Ovary (tissue), 7 donors: ENCODE measurements at regions not wholly inside any gene's neighbourhood (a gene's known extent, or its start where the extent isn't known, plus 50 kb on each side); places are given as distances from the start of the nearest gene placed in this dataset.

Experiments used
- DNase-seq, 5 donors: peaks; one replicate each; pipeline ENCODE4 v3.0.0-alpha.2; 2019 to 2020
- H3K27ac ChIP-seq, 2 donors: fragments of 200-600 bp; one replicate each; pipeline versions ENCODE4 v1.5.1 to v1.8.0; 2019 to 2022
- H3K27me3 ChIP-seq: fragments of 200-600 bp; one replicate; pipeline ENCODE4 v1.8.0; 2022
- H3K36me3 ChIP-seq: fragments of 200-600 bp; sonication (generic); one replicate; pipeline ENCODE4 v1.5.1; 2019
- H3K4me1 ChIP-seq: one replicate; pipeline ENCODE4 v1.8.1; 2013; ENCODE audit warnings: mild to moderate bottlenecking, moderate library complexity; ENCODE audit not compliant: insufficient read depth
- H3K4me3 ChIP-seq: fragments of 200-600 bp; sonication (generic); one replicate; pipeline ENCODE4 v1.5.1; 2017
- H3K9me3 ChIP-seq, 2 donors: fragments of 200-600 bp in 1 of 2; sonication (generic) in 1 of 2; one replicate each; pipeline versions ENCODE4 v1.5.1 to v1.8.1; 2013 to 2019; ENCODE audit warnings: mild to moderate bottlenecking in 1 of 2, moderate library complexity in 1 of 2
- EP300 ChIP-seq: sonication (generic); formaldehyde crosslinking; IDR thresholded peaks from one replicate; pipeline ENCODE4 v1.6.1; 2017; ENCODE audit warnings: antibody characterized with exemption
- POLR2A ChIP-seq: fragments of 450-650 bp; IDR thresholded peaks from one replicate; pipeline ENCODE4 v1.6.1; 2017; ENCODE audit warnings: antibody characterized with exemption, mild to moderate bottlenecking, moderate library complexity
- WGBS, 3 donors: extraction: QIAGEN DNeasy Blood & Tissue Kit in 1 of 3; methylation state at CpG; one replicate each; pipeline versions ENCODE4 v1.1.5 to v1.1.7; 2013 to 2017; 5-methylcytosine and 5-hydroxymethylcytosine counted together
- intact Hi-C, 4 donors: fragments of 100-400 bp; cut with DNase I; formaldehyde crosslinking; loops; one replicate each; pipeline versions ENCODE4 v1.11.0 to v1.15.1; 2022 to 2023
- TF ChIP-seq, protein P1 (sequence below), 3 donors: fragments of 450-650 bp in 2 of 3; fragments of 200-600 bp in 1 of 3; IDR thresholded peaks; one replicate each; pipeline versions ENCODE4 v1.5.1 to v1.8.0; 2016 to 2022; ENCODE audit warnings: antibody characterized with exemption in 3 of 3, mild to moderate bottlenecking in 1 of 3
- donor health status: DM: no; HTN: no; CAD: no; lungs with moderate emphysema.
- donor health status: DM: no; HTN: no; CAD: no.
- donor health status: Bipolar disorder and iron deficiency.
- donor health status: DM: no; HTN: no; CAD: no.
- donor health status: DM: yes; HTN: yes; CAD: no.

DNA sequence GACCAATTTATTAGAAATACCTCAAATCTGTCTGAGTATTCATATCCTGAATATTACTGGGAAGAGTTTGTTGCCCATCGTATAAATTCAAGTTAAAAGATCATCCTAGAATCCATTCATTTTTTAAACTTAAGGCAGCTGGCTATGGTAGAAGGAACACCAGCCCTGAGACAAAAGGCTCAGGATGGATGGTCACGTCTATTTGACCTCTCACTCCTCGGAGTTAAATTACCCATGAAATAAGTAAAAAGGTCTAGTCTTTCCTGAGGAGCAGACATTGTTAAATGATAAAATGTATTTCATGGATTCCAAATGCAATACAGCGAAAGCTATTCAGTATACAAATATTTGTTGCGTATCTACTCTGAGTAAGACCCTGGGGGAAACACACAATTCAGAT, 826.0 kb upstream of the LRATD1 start:
- DNase-seq: no peak
- Histone ChIP-seq H3K36me3 (no peaks in the 10 kb centered on the region), H3K4me1 (no peaks in the 10 kb centered on the region), H3K27me3 (no peaks in the 10 kb centered on the region), H3K4me3 (no peak overlapping the region), H3K27ac (no peak overlapping the region), H3K9me3 (no peaks in the 10 kb centered on the region)
- intact Hi-C loops: no loop called here
- 93 to 94% (median 93%) methylated on average over 5 of the region's 5 CpGs for WGBS, 3 donors
- TF ChIP-seq, protein P1, sequence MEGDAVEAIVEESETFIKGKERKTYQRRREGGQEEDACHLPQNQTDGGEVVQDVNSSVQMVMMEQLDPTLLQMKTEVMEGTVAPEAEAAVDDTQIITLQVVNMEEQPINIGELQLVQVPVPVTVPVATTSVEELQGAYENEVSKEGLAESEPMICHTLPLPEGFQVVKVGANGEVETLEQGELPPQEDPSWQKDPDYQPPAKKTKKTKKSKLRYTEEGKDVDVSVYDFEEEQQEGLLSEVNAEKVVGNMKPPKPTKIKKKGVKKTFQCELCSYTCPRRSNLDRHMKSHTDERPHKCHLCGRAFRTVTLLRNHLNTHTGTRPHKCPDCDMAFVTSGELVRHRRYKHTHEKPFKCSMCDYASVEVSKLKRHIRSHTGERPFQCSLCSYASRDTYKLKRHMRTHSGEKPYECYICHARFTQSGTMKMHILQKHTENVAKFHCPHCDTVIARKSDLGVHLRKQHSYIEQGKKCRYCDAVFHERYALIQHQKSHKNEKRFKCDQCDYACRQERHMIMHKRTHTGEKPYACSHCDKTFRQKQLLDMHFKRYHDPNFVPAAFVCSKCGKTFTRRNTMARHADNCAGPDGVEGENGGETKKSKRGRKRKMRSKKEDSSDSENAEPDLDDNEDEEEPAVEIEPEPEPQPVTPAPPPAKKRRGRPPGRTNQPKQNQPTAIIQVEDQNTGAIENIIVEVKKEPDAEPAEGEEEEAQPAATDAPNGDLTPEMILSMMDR (IDR thresholded peaks at IDR 0.05): no peak
- no peak for TF ChIP-seq EP300
- no peak for TF ChIP-seq POLR2A

DNA sequence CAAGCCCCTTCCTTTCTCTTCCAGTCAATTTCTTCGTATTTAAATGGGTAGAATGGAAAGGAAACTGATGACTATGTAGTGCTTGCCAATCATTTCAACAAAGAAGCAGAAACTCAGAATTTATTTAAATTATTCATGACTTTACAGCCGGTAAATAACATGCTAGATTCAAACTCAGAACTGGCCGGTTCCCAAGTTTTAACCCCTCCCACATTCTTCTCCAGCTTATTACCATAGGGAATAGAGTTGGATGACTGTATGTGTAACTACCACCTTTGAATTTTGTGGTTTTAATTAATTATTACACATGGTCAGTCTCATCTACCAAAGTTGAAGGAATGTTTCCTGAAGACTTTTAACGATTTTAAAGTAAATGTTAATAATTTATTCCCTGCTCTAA, 819.3 kb upstream of the LRATD1 start:
- no peak overlapping the region for H3K4me3 ChIP-seq
- intact Hi-C loops: no loop called here
- H3K27me3 ChIP-seq: no peaks in the 10 kb centered on the region
- peaks cover 4% of the 10 kb centered on the region for H3K4me1 ChIP-seq
- H3K36me3 ChIP-seq: no peaks in the 10 kb centered on the region
- DNase-seq: no peak
- TF ChIP-seq EP300 (no peak), POLR2A (no peak)
- TF ChIP-seq, protein P1 (IDR thresholded peaks at IDR 0.05): no peak
- WGBS, 3 donors: 83 to 91% (median 86%) methylated on average over 4 of the region's 4 CpGs
- H3K27ac ChIP-seq: no peak overlapping the region
- no peaks in the 10 kb centered on the region for H3K9me3 ChIP-seq

DNA sequence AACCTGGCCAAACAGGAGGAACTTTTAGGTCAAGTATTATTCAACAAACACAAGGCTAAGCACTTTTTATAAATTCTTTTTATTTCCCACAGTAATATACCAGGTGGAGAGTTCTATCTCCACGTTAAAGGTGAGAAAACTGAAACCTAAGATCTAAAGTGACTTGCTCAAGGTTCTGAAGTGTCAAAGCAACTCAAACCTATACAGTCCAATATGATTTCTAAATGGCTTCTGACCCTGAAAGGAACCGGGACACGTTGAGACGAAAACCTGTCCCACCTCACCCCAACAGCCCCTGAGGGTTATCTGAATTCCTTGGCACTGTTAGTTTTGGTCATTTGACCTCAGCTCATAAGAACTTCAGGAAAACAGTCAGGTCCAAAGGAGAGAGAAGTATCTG, 814.5 kb upstream of the LRATD1 start:
- H3K36me3 ChIP-seq: no peaks in the 10 kb centered on the region
- no peaks in the 10 kb centered on the region for H3K27me3 ChIP-seq
- no peak for TF ChIP-seq POLR2A
- TF ChIP-seq EP300: no peak
- TF ChIP-seq, protein P1 (IDR thresholded peaks at IDR 0.05): no peak
- intact Hi-C loops: no loop called here
- H3K4me1 ChIP-seq: peaks cover 6% of the 10 kb centered on the region
- no peak overlapping the region for H3K4me3 ChIP-seq
- DNase-seq: no peak
- 21 to 28% (median 23%) methylated on average over 4 of the region's 4 CpGs for WGBS, 3 donors
- no peaks in the 10 kb centered on the region for H3K9me3 ChIP-seq
- peak overlapping the region in 1 of 2 donors; percentile 56 for H3K27ac ChIP-seq

DNA sequence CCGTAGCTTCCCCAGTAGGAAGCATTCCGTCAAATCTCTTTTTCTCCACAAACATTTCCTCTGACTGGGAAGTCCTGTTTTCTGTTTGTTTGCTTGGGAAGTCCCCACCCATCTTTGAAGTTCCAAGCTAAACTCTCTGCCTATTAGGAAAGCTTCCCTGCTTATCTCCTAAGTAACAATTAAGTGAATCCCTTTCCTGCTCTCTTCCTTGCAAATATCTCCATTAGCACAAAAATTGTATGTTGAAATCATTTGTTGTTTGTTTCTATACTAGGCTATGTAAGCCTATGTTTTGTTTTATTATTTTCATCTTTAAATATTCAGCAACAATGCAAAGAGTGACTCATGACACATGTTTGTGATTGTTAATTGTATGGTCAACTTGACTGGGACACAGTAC, 812.6 kb upstream of the LRATD1 start:
- DNase-seq: no peak
- no peaks in the 10 kb centered on the region for H3K9me3 ChIP-seq
- WGBS, 3 donors: 89 to 93% (median 89%) methylated on average over 2 of the region's 2 CpGs
- no peaks in the 10 kb centered on the region for H3K36me3 ChIP-seq
- no peak overlapping the region for H3K27ac ChIP-seq
- H3K27me3 ChIP-seq: no peaks in the 10 kb centered on the region
- H3K4me1 ChIP-seq: peaks cover 6% of the 10 kb centered on the region
- TF ChIP-seq EP300 (no peak), POLR2A (no peak)
- TF ChIP-seq, protein P1 (IDR thresholded peaks at IDR 0.05): no peak
- intact Hi-C loops: no loop called here
- no peak overlapping the region for H3K4me3 ChIP-seq
